Trophoblast cell (in vitro differentiated cells and primary cell): ENCODE measurements at regions not wholly inside any gene's neighbourhood (a gene's known extent, or its start where the extent isn't known, plus 50 kb on each side); places are given as distances from the start of the nearest gene placed in this dataset.

Experiments used
- DNase-seq, 2 donors: peaks; one replicate each; pipeline ENCODE4 v3.0.0-alpha.2; 2016
- H2AFZ ChIP-seq: 2 replicates; pipeline ENCODE4 v1.6.1; 2013; ENCODE audit warnings: low read length, moderate library complexity, mild to moderate bottlenecking; ENCODE audit not compliant: insufficient read depth, poor library complexity
- H2AK5ac ChIP-seq: 2 replicates; pipeline ENCODE4 v1.6.1; 2013; ENCODE audit warnings: mild to moderate bottlenecking, low read length
- H2BK120ac ChIP-seq: 2 replicates; pipeline ENCODE4 v1.6.1; 2013; ENCODE audit warnings: low read length, mild to moderate bottlenecking, moderate library complexity; ENCODE audit not compliant: insufficient read depth, poor library complexity
- H2BK12ac ChIP-seq: 2 replicates; pipeline ENCODE4 v1.6.1; 2013; ENCODE audit warnings: mild to moderate bottlenecking, low read length, moderate library complexity
- H2BK5ac ChIP-seq: 2 replicates; pipeline ENCODE4 v1.6.1; 2013; ENCODE audit warnings: low read length, low read depth, moderate library complexity, mild to moderate bottlenecking; ENCODE audit not compliant: poor library complexity
- H3K14ac ChIP-seq: 2 replicates; pipeline ENCODE4 v1.6.1; 2013; ENCODE audit warnings: mild to moderate bottlenecking, low read length
- H3K18ac ChIP-seq: 2 replicates; pipeline ENCODE4 v1.6.1; 2013; ENCODE audit warnings: mild to moderate bottlenecking, low read length
- H3K23ac ChIP-seq: 2 replicates; pipeline ENCODE4 v1.6.1; 2013; ENCODE audit warnings: low read length
- H3K27ac ChIP-seq: 2 replicates; pipeline ENCODE4 v1.5.1; 2013; ENCODE audit warnings: low read depth, mild to moderate bottlenecking, inconsistent platforms, low read length, moderate library complexity
- H3K27me3 ChIP-seq: 2 replicates; pipeline ENCODE4 v1.6.1; 2013; ENCODE audit warnings: inconsistent platforms, mild to moderate bottlenecking, low read length, moderate library complexity; ENCODE audit not compliant: insufficient read depth
- H3K36me3 ChIP-seq, 2 experiments: 1 replicate in 1 of 2; 2 replicates in 1 of 2; pipeline ENCODE4 v1.6.1; 2013; ENCODE audit warnings: low read length in 2 of 2, mild to moderate bottlenecking in 2 of 2, moderate library complexity in 1 of 2; ENCODE audit not compliant: insufficient read depth in 2 of 2, control insufficient read depth in 1 of 2
- H3K4ac ChIP-seq: 2 replicates; pipeline ENCODE4 v1.6.1; 2013; ENCODE audit warnings: low read depth, mild to moderate bottlenecking, low read length, moderate library complexity
- H3K4me1 ChIP-seq, 2 experiments: 1 replicate in 1 of 2; 2 replicates in 1 of 2; pipeline ENCODE4 v1.6.1; 2013; ENCODE audit warnings: low read length in 2 of 2, mild to moderate bottlenecking in 2 of 2, moderate library complexity in 1 of 2; ENCODE audit not compliant: insufficient read depth in 2 of 2, control insufficient read depth in 1 of 2
- H3K4me2 ChIP-seq: 2 replicates; pipeline ENCODE4 v1.6.1; 2013; ENCODE audit warnings: inconsistent platforms, mild to moderate bottlenecking, low read length, moderate library complexity
- H3K4me3 ChIP-seq: 2 replicates; pipeline ENCODE4 v1.5.1; 2013; ENCODE audit warnings: mild to moderate bottlenecking, low read depth, low read length, inconsistent platforms
- H3K79me1 ChIP-seq: one replicate; pipeline ENCODE4 v1.6.1; 2013; ENCODE audit warnings: low read length
- H3K79me2 ChIP-seq: 2 replicates; pipeline ENCODE4 v1.6.1; 2013; ENCODE audit warnings: low read length, mild to moderate bottlenecking; ENCODE audit not compliant: control insufficient read depth, insufficient read depth, poor library complexity
- H3K9ac ChIP-seq: 2 replicates; pipeline ENCODE4 v1.6.1; 2013; ENCODE audit warnings: mild to moderate bottlenecking, low read length
- H3K9me3 ChIP-seq: 2 replicates; pipeline ENCODE4 v1.6.1; 2013; ENCODE audit warnings: low read depth, mild to moderate bottlenecking, control low read depth, inconsistent platforms, low read length; ENCODE audit not compliant: insufficient read depth
- H4K12ac ChIP-seq: 2 replicates; pipeline ENCODE4 v1.6.1; 2013; ENCODE audit warnings: low read depth, mild to moderate bottlenecking, low read length, moderate library complexity
- H4K8ac ChIP-seq: 2 replicates; pipeline ENCODE4 v1.6.1; 2013; ENCODE audit warnings: low read depth, mild to moderate bottlenecking, low read length, moderate library complexity
- H4K91ac ChIP-seq: one replicate; pipeline ENCODE4 v1.6.1; 2013; ENCODE audit warnings: low read depth, mild to moderate bottlenecking, low read length, moderate library complexity
- WGBS: extraction: QIAGEN DNeasy Blood & Tissue Kit; methylation state at CpG from one replicate; pipeline ENCODE4 v1.1.7; 2013; ENCODE audit warnings: missing lambda C conversion rate; ENCODE audit not compliant: insufficient read length, insufficient coverage; ENCODE audit errors: extremely low coverage; 5-methylcytosine and 5-hydroxymethylcytosine counted together

DNA sequence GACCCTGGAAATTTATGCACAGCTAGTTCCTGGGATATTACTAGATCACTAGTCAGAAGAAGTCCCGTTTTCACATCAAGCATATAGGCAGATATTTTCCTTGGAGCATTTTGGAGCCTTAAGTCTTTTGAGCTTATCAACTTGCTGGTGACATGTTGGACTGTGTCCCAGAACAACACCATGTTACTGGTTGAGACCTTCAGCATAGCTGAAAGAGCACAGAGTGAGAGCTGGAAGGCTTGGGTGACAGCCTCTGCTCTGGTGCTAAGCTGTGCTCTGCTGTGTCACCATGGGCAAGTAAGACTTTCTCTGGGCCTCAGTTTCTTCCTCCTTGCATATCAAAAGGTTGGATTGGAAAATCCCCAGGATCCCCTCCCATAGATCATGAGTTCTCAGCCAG lies 116.6 kb upstream of the FRMPD4 start:
- H3K23ac ChIP-seq = no peak overlapping the region
- H3K27me3 ChIP-seq = no peaks in the 10 kb centered on the region
- no CpG with 5 or more reads among the region's 1 CpG for WGBS
- H3K9me3 ChIP-seq = no peaks in the 10 kb centered on the region
- H4K91ac ChIP-seq = no peak overlapping the region
- H2AFZ ChIP-seq = no peak overlapping the region
- H3K79me2 ChIP-seq = no peaks in the 10 kb centered on the region
- H3K9ac ChIP-seq = no peak overlapping the region
- no peaks in the 10 kb centered on the region for H3K36me3 ChIP-seq
- no peak overlapping the region for H2BK5ac ChIP-seq
- no peak overlapping the region for H4K12ac ChIP-seq
- no peak overlapping the region for H2BK120ac ChIP-seq
- no peaks in the 10 kb centered on the region for H3K4me1 ChIP-seq
- H3K4ac ChIP-seq = no peak overlapping the region
- no peaks in the 10 kb centered on the region for H3K79me1 ChIP-seq
- no peak overlapping the region for H3K27ac ChIP-seq
- no peak overlapping the region for H3K14ac ChIP-seq
- no peak overlapping the region for H2BK12ac ChIP-seq
- H2AK5ac ChIP-seq = no peak overlapping the region
- no peak for DNase-seq
- H4K8ac ChIP-seq = no peak overlapping the region
- H3K18ac ChIP-seq = no peak overlapping the region
- H3K4me2 ChIP-seq = no peak overlapping the region
- H3K4me3 ChIP-seq = no peak overlapping the region

DNA sequence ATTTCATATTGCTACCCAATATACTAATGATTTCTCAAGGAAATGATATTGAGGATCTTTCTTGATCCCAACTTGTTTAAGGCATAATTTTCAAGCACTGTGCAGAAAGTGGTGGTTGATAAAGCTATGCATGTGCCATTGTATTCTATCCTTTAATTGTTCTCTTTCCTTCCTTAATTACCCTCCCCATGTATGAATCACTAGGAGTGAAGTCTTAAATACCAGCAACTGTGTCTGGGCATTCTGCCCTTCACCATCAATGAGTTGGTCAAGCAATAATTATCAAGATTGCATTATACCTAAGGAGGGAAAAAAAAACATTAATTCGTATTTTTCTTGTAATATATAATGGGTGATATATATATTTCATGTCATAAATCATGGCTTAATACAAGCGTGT lies 111.8 kb upstream of the FRMPD4 start:
- H4K91ac ChIP-seq = no peak overlapping the region
- no peak overlapping the region for H3K14ac ChIP-seq
- WGBS = no CpG with 5 or more reads among the region's 2 CpGs
- no peak overlapping the region for H2BK12ac ChIP-seq
- H2AFZ ChIP-seq = no peak overlapping the region
- no peak overlapping the region for H3K4me2 ChIP-seq
- H3K4ac ChIP-seq = no peak overlapping the region
- no peak overlapping the region for H4K12ac ChIP-seq
- no peak overlapping the region for H3K18ac ChIP-seq
- no peaks in the 10 kb centered on the region for H3K79me2 ChIP-seq
- H2AK5ac ChIP-seq = no peak overlapping the region
- H3K9me3 ChIP-seq = no peaks in the 10 kb centered on the region
- DNase-seq = no peak
- H3K36me3 ChIP-seq = no peaks in the 10 kb centered on the region
- H3K4me3 ChIP-seq = no peak overlapping the region
- no peak overlapping the region for H3K23ac ChIP-seq
- no peaks in the 10 kb centered on the region for H3K4me1 ChIP-seq
- H3K9ac ChIP-seq = no peak overlapping the region
- H3K27me3 ChIP-seq = no peaks in the 10 kb centered on the region
- no peak overlapping the region for H2BK120ac ChIP-seq
- H2BK5ac ChIP-seq = no peak overlapping the region
- H3K79me1 ChIP-seq = no peaks in the 10 kb centered on the region
- H3K27ac ChIP-seq = no peak overlapping the region
- H4K8ac ChIP-seq = no peak overlapping the region

DNA sequence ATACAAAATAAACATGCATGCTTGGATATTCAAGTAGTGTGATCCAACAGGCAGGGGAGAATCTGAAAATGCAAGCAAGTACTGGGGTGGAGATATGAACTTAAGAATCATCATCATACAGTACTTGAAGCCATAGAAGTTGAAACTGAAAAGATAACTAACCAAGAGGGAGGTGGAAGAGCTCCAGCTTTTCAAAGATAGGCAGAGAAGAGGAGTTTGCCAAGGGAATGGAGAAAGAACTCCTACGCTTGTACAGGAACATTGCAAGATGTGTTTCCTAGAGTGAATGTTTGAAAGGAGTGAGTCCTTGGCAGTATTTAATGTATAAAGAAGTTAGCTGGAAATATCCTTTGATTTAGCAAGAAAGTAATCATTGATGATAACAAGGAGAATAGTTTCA lies 106.2 kb upstream of the FRMPD4 start:
- Histone ChIP-seq H3K79me2 (no peaks in the 10 kb centered on the region), H3K18ac (no peak overlapping the region), H2AFZ (no peak overlapping the region), H4K8ac (no peak overlapping the region), H3K79me1 (no peaks in the 10 kb centered on the region), H3K4ac (no peak overlapping the region), H4K12ac (no peak overlapping the region), H2BK120ac (no peak overlapping the region), H3K4me1 (no peaks in the 10 kb centered on the region), H2BK12ac (no peak overlapping the region), H3K4me2 (no peak overlapping the region), H3K9me3 (no peaks in the 10 kb centered on the region), H4K91ac (no peak overlapping the region), H2AK5ac (no peak overlapping the region), H2BK5ac (no peak overlapping the region), H3K27ac (no peak overlapping the region), H3K36me3 (no peaks in the 10 kb centered on the region), H3K23ac (no peak overlapping the region), H3K4me3 (no peak overlapping the region), H3K14ac (no peak overlapping the region), H3K27me3 (no peaks in the 10 kb centered on the region), H3K9ac (no peak overlapping the region)
- no peak for DNase-seq
- no CpG with 5 or more reads among the region's 1 CpG for WGBS

DNA sequence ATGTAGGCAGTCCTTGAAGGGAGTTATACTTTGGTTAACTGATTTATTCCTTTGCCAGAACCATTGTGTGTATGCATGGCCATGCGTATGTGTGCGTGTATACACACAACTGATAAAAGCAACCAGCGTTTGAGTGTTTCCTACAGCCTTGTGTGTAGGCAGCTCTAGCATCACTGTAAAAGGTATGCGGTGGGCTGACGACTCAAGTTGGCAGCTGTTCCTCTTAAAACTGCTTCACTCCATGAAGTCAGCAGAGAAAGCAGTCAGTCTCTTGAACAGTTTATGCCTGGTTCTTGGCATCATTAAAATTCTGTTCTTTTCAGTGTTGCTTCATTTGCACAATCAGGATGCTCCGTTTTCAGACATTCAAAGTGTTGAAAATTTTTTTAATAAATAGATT lies 103.5 kb upstream of the FRMPD4 start:
- no peak overlapping the region for H3K27ac ChIP-seq
- H3K27me3 ChIP-seq = no peaks in the 10 kb centered on the region
- no peak overlapping the region for H3K4me3 ChIP-seq
- H2AK5ac ChIP-seq = no peak overlapping the region
- no peak overlapping the region for H2BK12ac ChIP-seq
- no peak overlapping the region for H3K18ac ChIP-seq
- no CpG with 5 or more reads among the region's 6 CpGs for WGBS
- no peak overlapping the region for H4K91ac ChIP-seq
- H3K4me2 ChIP-seq = no peak overlapping the region
- no peak overlapping the region for H3K9ac ChIP-seq
- H3K9me3 ChIP-seq = no peaks in the 10 kb centered on the region
- H2AFZ ChIP-seq = no peak overlapping the region
- no peak for DNase-seq
- H3K79me1 ChIP-seq = no peaks in the 10 kb centered on the region
- H4K12ac ChIP-seq = no peak overlapping the region
- no peaks in the 10 kb centered on the region for H3K36me3 ChIP-seq
- no peak overlapping the region for H3K23ac ChIP-seq
- H3K79me2 ChIP-seq = no peaks in the 10 kb centered on the region
- no peak overlapping the region for H4K8ac ChIP-seq
- H2BK120ac ChIP-seq = no peak overlapping the region
- H3K4ac ChIP-seq = no peak overlapping the region
- no peak overlapping the region for H3K14ac ChIP-seq
- no peak overlapping the region for H2BK5ac ChIP-seq
- no peaks in the 10 kb centered on the region for H3K4me1 ChIP-seq
